HG03159 (cell line): ENCODE measurements at regions not wholly inside any gene's neighbourhood (a gene's known extent, or its start where the extent isn't known, plus 50 kb on each side); places are given as distances from the start of the nearest gene placed in this dataset.
"Not testable (repeated sequence)": the region's sequence is repeated elsewhere in the genome, so short reads cannot be mapped to it uniquely, and the experiment has no call there.

Source experiments
- ATAC-seq: cut with Tn5 transposase; IDR thresholded peaks from one replicate; pipeline ENCODE4 v1.9.1; 2021; ENCODE audit warnings: mild to moderate bottlenecking, moderate library complexity; ENCODE audit not compliant: unreplicated experiment

- no peak for ATAC-seq
Observed at GRCh38 chr1:222012816-222013215, 270.9 kb upstream of the DUSP10 start.

GRCh38 chr1:222010306-222010705 lies 268.4 kb upstream of the DUSP10 start:
- no peak for ATAC-seq

- ATAC-seq: peak; percentile 81
Observed at GRCh38 chr1:222009105-222009730, 267.3 kb upstream of the DUSP10 start.

GRCh38 chr1:222006715-222007114 lies 264.8 kb upstream of the DUSP10 start:
- ATAC-seq: no peak

- no peak for ATAC-seq
Observed at GRCh38 chr1:222004784-222005183, 262.9 kb upstream of the DUSP10 start.

GRCh38 chr1:222004034-222004433 lies 262.1 kb upstream of the DUSP10 start:
- no peak for ATAC-seq

GRCh38 chr1:222002503-222002902 lies 260.6 kb upstream of the DUSP10 start:
- ATAC-seq: no peak

GRCh38 chr1:222000131-222000530 lies 258.2 kb upstream of the DUSP10 start:
- ATAC-seq: no peak

- ATAC-seq: no peak
Observed at GRCh38 chr1:221998781-221999180, 256.9 kb upstream of the DUSP10 start.

GRCh38 chr1:221998186-221998612 lies 256.3 kb upstream of the DUSP10 start:
- no peak for ATAC-seq

- ATAC-seq: not testable (repeated sequence)
Observed at GRCh38 chr1:221997012-221997411, 255.1 kb upstream of the DUSP10 start.

GRCh38 chr1:221994939-221995338 lies 253.1 kb upstream of the DUSP10 start:
- no peak for ATAC-seq

GRCh38 chr1:221994274-221994698 lies 252.4 kb upstream of the DUSP10 start:
- peak; percentile 75 for ATAC-seq

GRCh38 chr1:221993444-221993948 lies 251.6 kb upstream of the DUSP10 start:
- no peak for ATAC-seq

GRCh38 chr1:221992427-221992826 lies 250.5 kb upstream of the DUSP10 start:
- ATAC-seq: no peak

- no peak for ATAC-seq
Observed at GRCh38 chr1:221991221-221991620, 249.3 kb upstream of the DUSP10 start.

- ATAC-seq: no peak
Observed at GRCh38 chr1:221989741-221990140, 247.9 kb upstream of the DUSP10 start.

GRCh38 chr1:221988829-221989228 lies 246.9 kb upstream of the DUSP10 start:
- ATAC-seq: no peak

GRCh38 chr1:221987860-221988520 lies 246.1 kb upstream of the DUSP10 start:
- ATAC-seq: no peak

- no peak for ATAC-seq
Observed at GRCh38 chr1:221983444-221983843, 241.6 kb upstream of the DUSP10 start.

- no peak for ATAC-seq
Observed at GRCh38 chr1:221981461-221981860, 239.6 kb upstream of the DUSP10 start.

- no peak for ATAC-seq
Observed at GRCh38 chr1:221979444-221980032, 237.6 kb upstream of the DUSP10 start.
